ENCODE measurements at regions not wholly inside any gene's neighbourhood (a gene's known extent, or its start where the extent isn't known, plus 50 kb on each side); places are given as distances from the start of the nearest gene placed in this dataset.

GRCh38 chr9:16290169-16290568, 580.3 kb downstream of the BNC2 start:
- no peak for DNase-seq (ENCODE audit: low spot score)
- no peaks in the 10 kb centered on the region for H3K27me3 ChIP-seq (ENCODE audit: control insufficient read depth in 4 of 4, insufficient read depth in 4 of 4, low read length in 3 of 4)
- H3K9me3 ChIP-seq (ENCODE audit: control insufficient read depth in 4 of 4, low read length in 3 of 4): no peaks in the 10 kb centered on the region
- WGBS: 74% methylated on average over 5 of the region's 5 CpGs
- no peak overlapping the region for H3K27ac ChIP-seq (ENCODE audit: low read depth in 1 of 2, low read length in 2 of 2)
- no peaks in the 10 kb centered on the region for H3K4me1 ChIP-seq (ENCODE audit: control insufficient read depth in 4 of 4, insufficient read depth in 4 of 4, low read length in 3 of 4)
- no peaks in the 10 kb centered on the region for H3K36me3 ChIP-seq (ENCODE audit: control insufficient read depth in 4 of 4, insufficient read depth in 3 of 4, low read depth in 1 of 4, low read length in 3 of 4)
- no peak overlapping the region for H3K9ac ChIP-seq (ENCODE audit: low read depth in 1 of 2, low read length in 2 of 2)
- H3K4me3 ChIP-seq (ENCODE audit: low read depth in 1 of 3, low read length in 3 of 3): no peak overlapping the region
- TF ChIP-seq HNF4A (conservative IDR thresholded peaks at IDR 0.05) (no peak), HNF4G (IDR thresholded peaks at IDR 0.05) (no peak), FOXA1 (IDR thresholded peaks at IDR 0.05) (no peak), YY1 (IDR thresholded peaks at IDR 0.05) (no peak), TAF1 (conservative IDR thresholded peaks at IDR 0.05) (no peak), GABPA (IDR thresholded peaks at IDR 0.05 in 1 of 2, conservative IDR thresholded peaks at IDR 0.05 in 1 of 2) (no peak), REST (IDR thresholded peaks at IDR 0.05) (no peak), FOXA2 (IDR thresholded peaks at IDR 0.05) (no peak), CTCF (IDR thresholded peaks at IDR 0.05; ENCODE audit: low read depth, low read length, missing input control) (no peak), EGR1 (IDR thresholded peaks at IDR 0.05; ENCODE audit: low read depth in 2 of 2) (no peak), MAX (IDR thresholded peaks at IDR 0.05) (no peak), SP1 (IDR thresholded peaks at IDR 0.05) (no peak), ATF3 (IDR thresholded peaks at IDR 0.05) (no peak), ZBTB33 (IDR thresholded peaks at IDR 0.05) (no peak)

GRCh38 chr9:16291921-16292320, 578.5 kb downstream of the BNC2 start:
- 90% methylated on average over 4 of the region's 4 CpGs for WGBS
- DNase-seq (ENCODE audit: low spot score): no peak
- no peak overlapping the region for H3K27ac ChIP-seq (ENCODE audit: low read depth in 1 of 2, low read length in 2 of 2)
- H3K4me1 ChIP-seq (ENCODE audit: control insufficient read depth in 4 of 4, insufficient read depth in 4 of 4, low read length in 3 of 4): no peaks in the 10 kb centered on the region
- H3K4me3 ChIP-seq (ENCODE audit: low read depth in 1 of 3, low read length in 3 of 3): no peak overlapping the region
- H3K36me3 ChIP-seq (ENCODE audit: control insufficient read depth in 4 of 4, insufficient read depth in 3 of 4, low read depth in 1 of 4, low read length in 3 of 4): no peaks in the 10 kb centered on the region
- no peaks in the 10 kb centered on the region for H3K9me3 ChIP-seq (ENCODE audit: control insufficient read depth in 4 of 4, low read length in 3 of 4)
- no peak overlapping the region for H3K9ac ChIP-seq (ENCODE audit: low read depth in 1 of 2, low read length in 2 of 2)
- no peaks in the 10 kb centered on the region for H3K27me3 ChIP-seq (ENCODE audit: control insufficient read depth in 4 of 4, insufficient read depth in 4 of 4, low read length in 3 of 4)
- no peak for TF ChIP-seq YY1 (IDR thresholded peaks at IDR 0.05)
- TF ChIP-seq RAD21 (IDR thresholded peaks at IDR 0.05): no peak
- TF ChIP-seq MAX (IDR thresholded peaks at IDR 0.05): no peak
- no peak for TF ChIP-seq NR2F2 (IDR thresholded peaks at IDR 0.05)
- no peak for TF ChIP-seq EGR1 (IDR thresholded peaks at IDR 0.05; ENCODE audit: low read depth in 2 of 2)
- no peak for TF ChIP-seq FOXA1 (IDR thresholded peaks at IDR 0.05)
- no peak for TF ChIP-seq HNF4G (IDR thresholded peaks at IDR 0.05)
- no peak for TF ChIP-seq CTCF (IDR thresholded peaks at IDR 0.05; ENCODE audit: low read depth, low read length, missing input control)
- TF ChIP-seq RXRA (IDR thresholded peaks at IDR 0.05): no peak
- no peak for TF ChIP-seq HNF4A (conservative IDR thresholded peaks at IDR 0.05)
- TF ChIP-seq GABPA (IDR thresholded peaks at IDR 0.05 in 1 of 2, conservative IDR thresholded peaks at IDR 0.05 in 1 of 2): no peak
- TF ChIP-seq JUND (IDR thresholded peaks at IDR 0.05): no peak
- TF ChIP-seq REST (IDR thresholded peaks at IDR 0.05): no peak

All from liver (tissue), 8 donors.